ENCODE measurements at regions not wholly inside any gene's neighbourhood (a gene's known extent, or its start where the extent isn't known, plus 50 kb on each side); places are given as distances from the start of the nearest gene placed in this dataset.

DNA sequence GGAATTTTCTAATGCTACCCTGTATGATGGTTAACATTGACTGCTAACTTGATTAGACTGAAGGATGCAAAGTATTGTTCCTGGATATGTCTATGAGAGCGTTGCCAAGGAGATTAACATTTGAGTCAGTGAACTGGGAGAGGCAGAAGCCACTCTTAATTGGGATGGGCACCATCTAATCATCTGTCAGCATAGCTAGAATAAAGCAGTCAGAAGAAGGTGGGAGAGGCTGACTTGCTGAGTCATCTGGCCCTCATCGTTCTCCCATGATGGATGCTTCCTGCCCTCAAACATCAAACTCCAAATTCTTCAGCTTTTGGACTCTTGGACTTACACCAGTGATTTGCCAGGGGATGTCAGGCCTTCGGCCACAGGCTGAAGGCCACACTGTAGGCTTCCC lies 878.5 kb downstream of the PCDH7 start:
- ChIA-PET CTCF (no interaction called here), POLR2A (no interaction called here)
- TF ChIP-seq, protein P1, sequence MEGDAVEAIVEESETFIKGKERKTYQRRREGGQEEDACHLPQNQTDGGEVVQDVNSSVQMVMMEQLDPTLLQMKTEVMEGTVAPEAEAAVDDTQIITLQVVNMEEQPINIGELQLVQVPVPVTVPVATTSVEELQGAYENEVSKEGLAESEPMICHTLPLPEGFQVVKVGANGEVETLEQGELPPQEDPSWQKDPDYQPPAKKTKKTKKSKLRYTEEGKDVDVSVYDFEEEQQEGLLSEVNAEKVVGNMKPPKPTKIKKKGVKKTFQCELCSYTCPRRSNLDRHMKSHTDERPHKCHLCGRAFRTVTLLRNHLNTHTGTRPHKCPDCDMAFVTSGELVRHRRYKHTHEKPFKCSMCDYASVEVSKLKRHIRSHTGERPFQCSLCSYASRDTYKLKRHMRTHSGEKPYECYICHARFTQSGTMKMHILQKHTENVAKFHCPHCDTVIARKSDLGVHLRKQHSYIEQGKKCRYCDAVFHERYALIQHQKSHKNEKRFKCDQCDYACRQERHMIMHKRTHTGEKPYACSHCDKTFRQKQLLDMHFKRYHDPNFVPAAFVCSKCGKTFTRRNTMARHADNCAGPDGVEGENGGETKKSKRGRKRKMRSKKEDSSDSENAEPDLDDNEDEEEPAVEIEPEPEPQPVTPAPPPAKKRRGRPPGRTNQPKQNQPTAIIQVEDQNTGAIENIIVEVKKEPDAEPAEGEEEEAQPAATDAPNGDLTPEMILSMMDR (IDR thresholded peaks at IDR 0.05; ENCODE audit: control extremely low read depth, extremely low read depth, low read depth, missing control alignments) = no peak
- DNase-seq (ENCODE audit: extremely low spot score) = no peak

DNA sequence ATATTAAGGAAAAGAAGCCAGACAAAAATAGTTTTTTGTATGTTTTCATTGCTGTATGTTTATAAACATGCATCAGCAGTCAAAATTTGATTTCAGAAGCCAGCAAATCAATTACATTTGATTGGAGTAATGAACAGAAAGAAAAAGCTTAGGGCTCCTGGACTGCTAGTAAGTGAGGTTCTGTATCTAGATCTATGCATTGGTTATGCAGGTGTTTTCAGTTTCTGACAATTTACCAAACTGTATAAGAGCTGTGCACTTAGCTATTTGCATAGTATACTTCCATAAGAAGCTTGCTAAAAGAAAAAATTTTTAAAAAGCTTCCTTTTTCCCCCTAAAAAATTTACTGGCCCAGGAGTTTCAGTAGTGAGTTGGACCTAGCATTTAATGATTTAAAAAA lies 881.6 kb downstream of the PCDH7 start:
- DNase-seq (ENCODE audit: extremely low spot score) = no peak
- POLR2A ChIA-PET = no interaction called here
- CTCF ChIA-PET = interaction anchor here (1.3 kb wide), 1 partner anchor 193 kb away, joined by 3 read pairs; no protein-coding TSS in a partner anchor
- TF ChIP-seq, protein P1 (IDR thresholded peaks at IDR 0.05; ENCODE audit: control extremely low read depth, extremely low read depth, low read depth, missing control alignments) = no peak

DNA sequence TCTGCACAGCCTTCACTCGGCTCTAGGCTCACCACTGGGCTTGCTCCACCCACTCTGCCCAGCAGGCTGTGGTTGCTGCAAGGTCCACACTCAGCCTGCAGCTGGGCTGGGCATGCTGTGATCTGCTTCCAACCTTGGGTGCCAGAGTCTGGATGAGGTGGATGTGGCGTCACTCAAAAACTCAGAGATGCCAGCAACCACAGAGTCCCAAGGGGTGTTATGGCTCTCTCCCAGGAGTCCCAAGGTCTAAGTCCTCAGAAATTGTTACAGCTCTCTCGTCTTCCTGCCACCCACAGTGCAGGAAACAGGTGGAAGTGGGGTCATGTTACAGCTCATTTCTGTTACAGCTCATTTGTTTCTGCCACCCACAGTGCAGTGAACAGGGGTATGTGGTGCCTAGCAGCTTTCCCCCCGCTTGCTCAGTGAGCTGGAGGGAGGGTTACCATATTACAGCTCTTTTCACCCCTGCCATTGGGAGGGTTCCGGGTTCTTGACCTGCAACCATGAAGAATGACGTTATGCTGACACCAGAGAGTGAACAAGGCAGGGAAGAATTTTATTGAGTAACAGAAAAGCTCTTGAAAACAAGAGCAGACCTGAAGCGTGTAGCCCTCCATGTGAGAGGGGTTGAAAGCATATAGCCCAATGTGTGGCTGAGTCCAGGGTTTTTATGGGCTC lies 893.9 kb downstream of the PCDH7 start:
- ChIA-PET CTCF (no interaction called here), POLR2A (no interaction called here)
- no peak for DNase-seq (ENCODE audit: extremely low spot score)
- TF ChIP-seq, protein P1 (IDR thresholded peaks at IDR 0.05; ENCODE audit: control extremely low read depth, extremely low read depth, low read depth, missing control alignments) = no peak

DNA sequence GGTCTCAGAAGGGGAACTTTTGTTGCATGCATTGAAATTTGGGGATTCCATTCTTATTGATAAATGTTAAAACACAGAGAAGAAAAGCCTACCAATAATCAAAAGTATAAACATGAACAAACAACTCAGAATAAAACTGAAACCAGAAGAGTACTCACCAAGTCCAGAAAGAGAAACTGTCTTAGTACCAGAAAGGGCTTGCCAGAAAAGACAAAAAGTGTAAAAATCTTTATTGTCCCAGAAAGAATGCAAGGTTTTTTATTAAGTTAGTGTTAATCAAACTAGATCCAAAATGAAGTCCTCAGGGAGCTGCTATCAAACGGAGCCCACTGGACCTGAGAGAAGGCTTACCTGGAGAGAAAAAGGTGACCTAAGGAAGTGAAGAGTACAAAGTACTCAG lies 897.5 kb downstream of the PCDH7 start:
- ChIA-PET POLR2A (no interaction called here), CTCF (no interaction called here)
- DNase-seq (ENCODE audit: extremely low spot score) = no peak
- TF ChIP-seq, protein P1 (IDR thresholded peaks at IDR 0.05; ENCODE audit: control extremely low read depth, extremely low read depth, low read depth, missing control alignments) = no peak

DNA sequence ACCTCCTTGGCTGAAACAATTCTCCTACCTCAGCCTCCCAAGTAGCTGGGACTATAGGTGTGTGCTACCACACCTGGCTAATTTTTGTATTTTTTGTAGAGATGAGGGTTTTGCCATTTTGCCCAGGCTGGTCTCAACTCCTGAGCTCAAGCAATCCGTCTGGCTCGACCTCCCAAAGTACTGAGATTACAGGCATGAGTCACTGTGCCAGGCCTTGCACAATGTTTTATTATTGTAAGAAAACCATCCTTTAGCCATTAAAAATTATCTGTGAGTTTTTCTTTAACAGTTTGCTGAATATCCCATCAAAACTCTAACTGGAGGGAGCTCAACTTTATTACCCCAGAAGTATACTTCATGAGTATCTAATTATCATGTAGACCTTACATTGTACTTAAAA lies 900.3 kb downstream of the PCDH7 start:
- POLR2A ChIA-PET = no interaction called here
- no peak for DNase-seq (ENCODE audit: extremely low spot score)
- TF ChIP-seq, protein P1 (IDR thresholded peaks at IDR 0.05; ENCODE audit: control extremely low read depth, extremely low read depth, low read depth, missing control alignments) = no peak
- CTCF ChIA-PET = no interaction called here

DNA sequence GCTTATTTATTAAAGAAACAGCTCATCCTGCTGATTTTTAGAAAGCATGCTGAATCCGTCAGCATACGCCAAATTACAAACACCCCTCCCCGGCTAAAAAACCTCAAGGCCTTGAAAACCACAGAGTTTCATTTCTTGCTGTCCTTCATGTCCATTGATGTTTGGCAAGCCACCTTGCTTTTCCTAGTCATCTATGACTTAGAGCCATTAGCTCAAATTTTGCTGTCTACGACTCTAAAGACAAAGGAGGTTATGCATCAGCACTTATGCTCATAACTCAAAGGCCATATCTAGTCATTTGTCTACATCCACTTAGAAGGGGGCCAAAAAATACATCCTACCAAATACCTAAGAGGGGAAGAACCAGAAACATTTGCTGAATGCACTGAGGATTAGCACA lies 925.1 kb downstream of the PCDH7 start:
- CTCF ChIA-PET = no interaction called here
- POLR2A ChIA-PET = no interaction called here
- TF ChIP-seq, protein P1 (IDR thresholded peaks at IDR 0.05; ENCODE audit: control extremely low read depth, extremely low read depth, low read depth, missing control alignments) = no peak
- DNase-seq (ENCODE audit: extremely low spot score) = no peak
